Activated naive CD8-positive, alpha-beta T cell treated with anti-CD3 and anti-CD28 coated beads, Interleukin-2, amount 10 ng/mL, durations not matched to agents 7 days and 5 days (primary cell): ENCODE measurements at regions not wholly inside any gene's neighbourhood (a gene's known extent, or its start where the extent isn't known, plus 50 kb on each side); places are given as distances from the start of the nearest gene placed in this dataset.

Source experiments
- ATAC-seq: fragments of 150-1000 bp; cut with Tn5 transposase; one replicate; pipeline ENCODE4 v1.10.0; 2021; ENCODE audit warnings: low read depth, moderate library complexity
- POLR2A ChIA-PET: fragments of 350-600 bp; sonication (Branson Sonifier 250); formaldehyde crosslinking; loops from one replicate; lab custom pipeline; 2021; ENCODE audit warnings: antibody characterized with exemption; lab: Charles Lee
- DNase-seq: peaks from one replicate; pipeline ENCODE4 v3.0.0; 2021
- H3K27ac Mint-ChIP-seq: one replicate; pipeline ENCODE4 v1.8.0; 2022; ENCODE audit warnings: mild to moderate bottlenecking, mixed read lengths
- H3K27me3 Mint-ChIP-seq: one replicate; pipeline ENCODE4 v1.8.0; 2022; ENCODE audit warnings: mild to moderate bottlenecking, moderate library complexity, mixed read lengths
- H3K36me3 Mint-ChIP-seq: one replicate; pipeline ENCODE4 v1.8.0; 2021; ENCODE audit warnings: mild to moderate bottlenecking, mixed read lengths
- H3K4me1 Mint-ChIP-seq: one replicate; pipeline ENCODE4 v1.8.0; 2021; ENCODE audit warnings: mixed read lengths
- H3K4me3 Mint-ChIP-seq: one replicate; pipeline ENCODE4 v1.8.0; 2022; ENCODE audit warnings: mild to moderate bottlenecking, moderate library complexity, mixed read lengths
- H3K9me3 Mint-ChIP-seq: one replicate; pipeline ENCODE4 v1.8.0; 2021; ENCODE audit warnings: mixed read lengths

DNA sequence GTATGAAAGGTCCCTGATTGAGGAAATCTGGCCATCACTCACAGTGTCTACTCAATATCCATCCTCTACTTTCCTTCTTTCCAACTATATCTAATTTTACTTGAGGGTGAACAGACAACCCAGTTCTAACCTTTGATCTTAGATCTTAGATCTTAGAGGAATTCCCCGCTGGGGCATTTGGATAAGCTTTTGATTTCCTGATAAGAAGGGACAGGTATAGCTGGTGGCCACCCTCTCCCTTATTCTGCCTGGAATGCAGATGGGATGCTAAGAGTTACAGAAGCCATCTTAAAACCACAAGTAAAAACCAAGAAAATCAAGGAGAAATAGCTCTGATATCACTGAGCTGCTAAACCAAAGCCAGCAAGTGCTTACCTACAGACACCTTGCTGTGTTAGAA is 77.2 kb upstream of the ACSL3 start:
- peaks cover 2% of the 10 kb centered on the region for H3K36me3 Mint-ChIP-seq
- POLR2A ChIA-PET = no interaction called here
- H3K4me1 Mint-ChIP-seq = no peaks in the 10 kb centered on the region
- no peak for DNase-seq
- no peak for ATAC-seq
- H3K27me3 Mint-ChIP-seq = peaks cover 12% of the 10 kb centered on the region
- peaks cover 9% of the 10 kb centered on the region for H3K9me3 Mint-ChIP-seq
- H3K4me3 Mint-ChIP-seq = no peak overlapping the region
- H3K27ac Mint-ChIP-seq = no peak overlapping the region

DNA sequence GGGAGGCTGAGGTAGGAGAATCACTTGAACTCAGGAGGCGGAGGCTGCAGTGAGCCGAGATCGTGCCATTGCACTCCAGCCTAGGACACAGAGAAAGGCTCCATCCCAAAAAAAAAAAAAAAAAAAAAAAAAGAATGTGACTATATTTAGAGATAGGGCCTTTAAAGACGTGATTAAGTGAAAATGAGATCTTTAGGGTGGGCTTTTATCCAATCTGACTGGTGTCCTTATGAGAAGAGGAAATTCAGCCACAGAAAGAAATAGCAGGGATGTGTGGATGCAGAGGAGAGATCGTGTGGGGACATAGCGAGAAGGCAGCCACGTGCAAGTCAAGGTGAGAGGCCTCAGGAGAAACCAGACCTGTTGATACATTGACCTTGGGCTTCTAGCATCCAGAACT is 69.9 kb upstream of the ACSL3 start:
- H3K27ac Mint-ChIP-seq = peak overlapping the region; percentile 95
- no peaks in the 10 kb centered on the region for H3K27me3 Mint-ChIP-seq
- no peak overlapping the region for H3K4me3 Mint-ChIP-seq
- POLR2A ChIA-PET = interaction anchor here (3.3 kb wide), 1 partner anchor 70 kb away, joined by 13 read pairs; the partner anchor contains the start of gene ACSL3
- H3K4me1 Mint-ChIP-seq = peaks cover 11% of the 10 kb centered on the region
- DNase-seq (no peak), ATAC-seq (no peak)
- peaks cover 4% of the 10 kb centered on the region for H3K9me3 Mint-ChIP-seq
- H3K36me3 Mint-ChIP-seq = no peaks in the 10 kb centered on the region

DNA sequence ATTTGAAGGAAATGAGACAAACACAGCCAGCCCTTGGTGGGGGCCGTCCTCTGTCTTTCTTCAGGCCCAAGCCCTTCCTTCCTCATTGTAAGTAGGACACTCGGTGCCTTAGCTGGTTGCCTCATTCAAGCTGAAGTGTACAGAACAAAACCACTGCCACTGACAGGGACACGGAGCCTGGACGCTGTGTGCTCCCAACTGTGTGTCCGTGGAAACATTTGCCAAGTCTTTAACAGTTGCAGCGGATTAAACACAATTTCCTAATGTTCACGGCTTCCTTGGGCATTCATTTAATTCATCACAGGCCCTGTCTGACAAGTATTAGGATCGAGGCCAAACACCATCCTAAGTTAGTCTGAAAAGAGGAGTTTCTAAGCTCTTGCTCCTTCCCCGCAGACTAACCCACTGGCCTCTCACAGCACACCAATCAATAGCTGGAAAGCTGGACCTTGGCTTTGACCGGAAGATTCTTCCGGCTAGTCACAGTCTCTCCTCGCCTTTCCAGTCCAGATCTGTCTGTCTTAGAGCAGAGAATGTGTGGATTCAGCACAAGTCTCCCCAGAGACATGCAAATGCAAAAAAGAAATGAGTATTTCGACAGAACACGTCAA is 68.7 kb upstream of the ACSL3 start:
- ATAC-seq (no peak), DNase-seq (no peak)
- Mint-ChIP-seq H3K36me3 (no peaks in the 10 kb centered on the region), H3K27ac (no peak overlapping the region), H3K4me1 (peaks cover 11% of the 10 kb centered on the region), H3K4me3 (no peak overlapping the region), H3K9me3 (no peaks in the 10 kb centered on the region), H3K27me3 (no peaks in the 10 kb centered on the region)
- POLR2A ChIA-PET = no interaction called here

GRCh38 chr2:222794585-222795449 is 66.0 kb upstream of the ACSL3 start:
- peaks cover 3% of the 10 kb centered on the region for H3K27me3 Mint-ChIP-seq
- DNase-seq = no peak
- H3K9me3 Mint-ChIP-seq = no peaks in the 10 kb centered on the region
- no peak for ATAC-seq
- H3K36me3 Mint-ChIP-seq = no peaks in the 10 kb centered on the region
- POLR2A ChIA-PET = no interaction called here
- H3K4me3 Mint-ChIP-seq = no peak overlapping the region
- peaks cover 3% of the 10 kb centered on the region for H3K4me1 Mint-ChIP-seq
- H3K27ac Mint-ChIP-seq = no peak overlapping the region

GRCh38 chr2:222795450-222796357 is 65.1 kb upstream of the ACSL3 start:
- H3K36me3 Mint-ChIP-seq = no peaks in the 10 kb centered on the region
- no peaks in the 10 kb centered on the region for H3K4me1 Mint-ChIP-seq
- H3K27me3 Mint-ChIP-seq = peaks cover 3% of the 10 kb centered on the region
- DNase-seq (no peak), ATAC-seq (no peak)
- POLR2A ChIA-PET = no interaction called here
- no peaks in the 10 kb centered on the region for H3K9me3 Mint-ChIP-seq
- no peak overlapping the region for H3K27ac Mint-ChIP-seq
- H3K4me3 Mint-ChIP-seq = no peak overlapping the region

GRCh38 chr2:222796413-222797103 is 64.3 kb upstream of the ACSL3 start:
- no peak for ATAC-seq
- no peaks in the 10 kb centered on the region for H3K4me1 Mint-ChIP-seq
- H3K9me3 Mint-ChIP-seq = no peaks in the 10 kb centered on the region
- H3K27me3 Mint-ChIP-seq = peaks cover 5% of the 10 kb centered on the region
- POLR2A ChIA-PET = interaction anchor here (0.7 kb wide), 1 partner anchor 65 kb away, joined by 5 read pairs; no protein-coding TSS in a partner anchor
- H3K27ac Mint-ChIP-seq = no peak overlapping the region
- H3K36me3 Mint-ChIP-seq = no peaks in the 10 kb centered on the region
- H3K4me3 Mint-ChIP-seq = no peak overlapping the region
- no peak for DNase-seq

DNA sequence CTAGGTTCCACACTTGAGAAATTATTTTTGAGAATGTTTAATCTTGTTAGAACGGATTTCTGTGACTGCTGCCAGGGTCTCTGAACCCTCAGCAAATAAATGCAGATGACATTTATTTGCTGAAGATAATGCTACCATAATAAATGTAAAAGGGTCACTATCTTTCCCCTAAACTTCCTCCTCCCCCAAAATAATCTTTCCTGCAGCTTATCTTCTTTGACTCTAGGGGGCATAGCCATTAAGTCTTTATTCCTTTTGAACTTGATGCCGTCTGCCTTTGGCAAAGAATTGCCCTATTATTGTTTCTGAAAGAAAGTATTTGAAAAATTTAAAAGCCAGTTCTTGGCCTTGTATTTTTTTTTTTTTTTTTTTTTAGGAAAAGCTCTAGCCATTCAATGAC is 63.6 kb upstream of the ACSL3 start:
- no peak overlapping the region for H3K27ac Mint-ChIP-seq
- H3K36me3 Mint-ChIP-seq = no peaks in the 10 kb centered on the region
- peaks cover 7% of the 10 kb centered on the region for H3K27me3 Mint-ChIP-seq
- ATAC-seq (no peak), DNase-seq (no peak)
- POLR2A ChIA-PET = interaction anchor here (0.7 kb wide), 1 partner anchor 65 kb away, joined by 5 read pairs; no protein-coding TSS in a partner anchor
- H3K9me3 Mint-ChIP-seq = no peaks in the 10 kb centered on the region
- no peak overlapping the region for H3K4me3 Mint-ChIP-seq
- no peaks in the 10 kb centered on the region for H3K4me1 Mint-ChIP-seq

GRCh38 chr2:222797871-222798270 is 63.0 kb upstream of the ACSL3 start:
- no peak overlapping the region for H3K27ac Mint-ChIP-seq
- POLR2A ChIA-PET = no interaction called here
- no peaks in the 10 kb centered on the region for H3K4me1 Mint-ChIP-seq
- no peaks in the 10 kb centered on the region for H3K9me3 Mint-ChIP-seq
- no peak for DNase-seq
- H3K27me3 Mint-ChIP-seq = peaks cover 13% of the 10 kb centered on the region
- no peak overlapping the region for H3K4me3 Mint-ChIP-seq
- no peak for ATAC-seq
- H3K36me3 Mint-ChIP-seq = no peaks in the 10 kb centered on the region

DNA sequence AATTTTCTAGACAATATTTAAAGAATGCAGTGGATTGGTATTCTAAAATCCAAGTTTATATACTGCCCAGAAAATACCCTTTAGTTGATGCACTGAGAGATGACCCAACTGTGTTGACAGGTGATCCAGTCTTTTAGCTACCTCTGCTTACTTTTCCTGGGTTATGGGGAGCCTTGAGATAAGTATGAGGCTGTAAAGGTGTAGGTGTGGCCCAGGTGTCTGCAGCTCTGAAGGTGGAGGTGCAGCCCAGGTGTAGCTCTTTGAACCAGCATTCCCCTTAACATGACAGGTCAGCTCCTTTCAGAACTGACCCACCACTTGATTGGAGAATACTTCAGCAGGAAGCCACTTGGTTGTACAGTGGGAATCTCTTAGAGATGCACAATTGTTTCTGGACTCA is 62.3 kb upstream of the ACSL3 start:
- Mint-ChIP-seq H3K4me1 (no peaks in the 10 kb centered on the region), H3K27ac (no peak overlapping the region), H3K4me3 (no peak overlapping the region), H3K36me3 (no peaks in the 10 kb centered on the region), H3K9me3 (no peaks in the 10 kb centered on the region), H3K27me3 (peaks cover 13% of the 10 kb centered on the region)
- DNase-seq = no peak
- POLR2A ChIA-PET = no interaction called here
- ATAC-seq = no peak

- DNase-seq = no peak
- no peaks in the 10 kb centered on the region for H3K36me3 Mint-ChIP-seq
- H3K27me3 Mint-ChIP-seq = peaks cover 18% of the 10 kb centered on the region
- POLR2A ChIA-PET = no interaction called here
- H3K9me3 Mint-ChIP-seq = no peaks in the 10 kb centered on the region
- ATAC-seq = no peak
- no peak overlapping the region for H3K4me3 Mint-ChIP-seq
- no peak overlapping the region for H3K27ac Mint-ChIP-seq
- H3K4me1 Mint-ChIP-seq = no peaks in the 10 kb centered on the region
Observed at GRCh38 chr2:222799262-222799918, 61.4 kb upstream of the ACSL3 start.

- Mint-ChIP-seq H3K4me1 (peaks cover 2% of the 10 kb centered on the region), H3K36me3 (no peaks in the 10 kb centered on the region), H3K27ac (no peak overlapping the region), H3K4me3 (no peak overlapping the region), H3K9me3 (no peaks in the 10 kb centered on the region), H3K27me3 (peaks cover 20% of the 10 kb centered on the region)
- ATAC-seq = no peak
- no peak for DNase-seq
- POLR2A ChIA-PET = no interaction called here
Observed at GRCh38 chr2:222802514-222803196, 58.2 kb upstream of the ACSL3 start.

DNA sequence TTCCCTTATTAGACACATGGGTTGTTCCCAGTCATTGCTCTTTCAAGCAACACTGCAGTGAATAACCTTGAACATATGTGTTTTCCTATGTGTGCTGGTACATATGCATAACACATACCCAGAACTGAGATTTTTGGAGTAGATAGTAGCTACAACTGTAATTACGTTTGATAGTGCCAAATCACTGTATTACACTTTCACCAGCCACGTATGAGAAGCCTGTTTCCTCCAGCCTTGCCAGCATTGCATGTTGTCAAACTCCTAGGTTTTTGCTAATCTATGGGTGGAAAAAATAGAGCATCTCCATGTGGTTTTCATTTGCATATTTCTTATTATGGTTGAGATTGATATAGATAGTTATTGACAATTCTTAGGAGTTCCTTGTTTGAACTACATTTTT is 56.5 kb upstream of the ACSL3 start:
- no peak overlapping the region for H3K27ac Mint-ChIP-seq
- H3K27me3 Mint-ChIP-seq = peaks cover 20% of the 10 kb centered on the region
- DNase-seq (no peak), ATAC-seq (no peak)
- H3K4me1 Mint-ChIP-seq = peaks cover 2% of the 10 kb centered on the region
- H3K36me3 Mint-ChIP-seq = no peaks in the 10 kb centered on the region
- H3K9me3 Mint-ChIP-seq = no peaks in the 10 kb centered on the region
- no peak overlapping the region for H3K4me3 Mint-ChIP-seq
- POLR2A ChIA-PET = no interaction called here
